Neural progenitor cell (in vitro differentiated cells): ENCODE measurements at regions not wholly inside any gene's neighbourhood (a gene's known extent, or its start where the extent isn't known, plus 50 kb on each side); places are given as distances from the start of the nearest gene placed in this dataset.

ENCODE experiments used
- CTCF ChIP-seq: fragments of 200-600 bp; sonication (generic); IDR thresholded peaks from 2 replicates; pipeline ENCODE4 v1.5.1; 2017; ENCODE audit warnings: antibody characterized with exemption, mild to moderate bottlenecking
- EZH2 ChIP-seq: fragments of 200-600 bp; sonication (generic); IDR thresholded peaks from 2 replicates; pipeline ENCODE4 v1.6.1; 2017; ENCODE audit warnings: antibody characterized with exemption, mild to moderate bottlenecking, moderate library complexity
- EZH2phosphoT487 ChIP-seq: fragments of 200-600 bp; sonication (generic); IDR thresholded peaks from 2 replicates; pipeline ENCODE4 v1.6.1; 2017; ENCODE audit warnings: antibody characterized with exemption

DNA sequence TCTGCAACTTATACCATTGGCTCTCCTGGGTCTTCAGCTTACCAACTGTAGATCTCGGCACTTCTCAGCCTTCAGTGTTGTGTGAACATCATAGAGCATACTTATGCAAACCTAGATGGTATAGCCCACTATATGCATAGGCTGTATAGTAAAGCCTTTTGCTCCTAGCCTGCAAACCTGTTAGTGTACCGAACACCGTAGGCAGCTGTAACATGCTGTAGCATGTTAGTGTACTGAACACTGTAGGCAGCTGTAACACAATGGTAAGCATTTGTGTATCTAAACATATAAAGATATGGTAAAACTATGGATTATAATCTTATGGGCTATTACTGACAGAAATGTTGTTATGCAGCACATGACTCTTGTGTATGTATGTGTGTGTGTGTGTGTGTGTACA is 256.9 kb downstream of the WDR11 start:
- no peak for TF ChIP-seq CTCF
- TF ChIP-seq EZH2phosphoT487 = no peak
- TF ChIP-seq EZH2 = no peak
